Nephron progenitor cell (in vitro differentiated cells): ENCODE measurements at regions not wholly inside any gene's neighbourhood (a gene's known extent, or its start where the extent isn't known, plus 50 kb on each side); places are given as distances from the start of the nearest gene placed in this dataset.

Source experiments
- DNase-seq: peaks from one replicate; pipeline ENCODE4 v3.0.0; 2021
- H3K27ac Mint-ChIP-seq: 2 replicates; pipeline ENCODE4 v1.8.0; 2021; ENCODE audit warnings: mild to moderate bottlenecking, moderate library complexity, mixed read lengths
- H3K27me3 Mint-ChIP-seq: 2 replicates; pipeline ENCODE4 v1.8.0; 2021; ENCODE audit warnings: mild to moderate bottlenecking, low read depth, mixed read lengths; ENCODE audit not compliant: poor library complexity
- H3K36me3 Mint-ChIP-seq: 2 replicates; pipeline ENCODE4 v1.8.0; 2021; ENCODE audit warnings: low read depth, mixed read lengths
- H3K4me1 Mint-ChIP-seq: 2 replicates; pipeline ENCODE4 v1.8.0; 2021; ENCODE audit warnings: mixed read lengths
- H3K4me3 Mint-ChIP-seq: 2 replicates; pipeline ENCODE4 v1.8.0; 2021; ENCODE audit warnings: mild to moderate bottlenecking, moderate library complexity, mixed read lengths
- H3K9me3 Mint-ChIP-seq: 2 replicates; pipeline ENCODE4 v1.8.0; 2021; ENCODE audit warnings: mild to moderate bottlenecking, moderate library complexity, mixed read lengths
- TF ChIP-seq, protein P1 (sequence below): fragments of 200-600 bp; sonication (generic); IDR thresholded peaks from 2 replicates; pipeline ENCODE4 v1.5.0; 2021; ENCODE audit warnings: antibody characterized with exemption

DNA sequence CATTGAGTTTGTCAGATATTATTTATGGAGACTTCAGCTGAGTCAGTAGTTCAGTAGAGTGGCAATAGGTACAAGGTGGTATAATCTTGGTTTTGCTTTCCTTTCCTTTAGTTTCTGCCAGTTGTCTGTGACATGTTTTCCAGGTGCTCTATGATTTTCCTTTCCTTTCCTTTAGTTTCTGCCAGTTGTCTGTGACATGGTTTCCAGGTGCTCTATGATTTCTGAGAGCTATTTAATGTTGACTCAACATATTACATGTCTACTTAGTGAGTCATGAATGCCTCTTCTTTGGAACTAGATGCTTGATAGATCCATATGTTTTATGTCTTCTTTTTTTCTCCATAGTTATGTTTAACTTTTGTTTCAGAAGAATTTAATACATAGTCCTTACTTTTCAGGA, 186.4 kb upstream of the DEFB112 start:
- Mint-ChIP-seq H3K27ac (no peak overlapping the region), H3K4me1 (no peaks in the 10 kb centered on the region), H3K4me3 (no peak overlapping the region), H3K27me3 (no peaks in the 10 kb centered on the region), H3K36me3 (no peaks in the 10 kb centered on the region), H3K9me3 (no peaks in the 10 kb centered on the region)
- TF ChIP-seq, protein P1, sequence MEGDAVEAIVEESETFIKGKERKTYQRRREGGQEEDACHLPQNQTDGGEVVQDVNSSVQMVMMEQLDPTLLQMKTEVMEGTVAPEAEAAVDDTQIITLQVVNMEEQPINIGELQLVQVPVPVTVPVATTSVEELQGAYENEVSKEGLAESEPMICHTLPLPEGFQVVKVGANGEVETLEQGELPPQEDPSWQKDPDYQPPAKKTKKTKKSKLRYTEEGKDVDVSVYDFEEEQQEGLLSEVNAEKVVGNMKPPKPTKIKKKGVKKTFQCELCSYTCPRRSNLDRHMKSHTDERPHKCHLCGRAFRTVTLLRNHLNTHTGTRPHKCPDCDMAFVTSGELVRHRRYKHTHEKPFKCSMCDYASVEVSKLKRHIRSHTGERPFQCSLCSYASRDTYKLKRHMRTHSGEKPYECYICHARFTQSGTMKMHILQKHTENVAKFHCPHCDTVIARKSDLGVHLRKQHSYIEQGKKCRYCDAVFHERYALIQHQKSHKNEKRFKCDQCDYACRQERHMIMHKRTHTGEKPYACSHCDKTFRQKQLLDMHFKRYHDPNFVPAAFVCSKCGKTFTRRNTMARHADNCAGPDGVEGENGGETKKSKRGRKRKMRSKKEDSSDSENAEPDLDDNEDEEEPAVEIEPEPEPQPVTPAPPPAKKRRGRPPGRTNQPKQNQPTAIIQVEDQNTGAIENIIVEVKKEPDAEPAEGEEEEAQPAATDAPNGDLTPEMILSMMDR: no peak
- DNase-seq: no peak

DNA sequence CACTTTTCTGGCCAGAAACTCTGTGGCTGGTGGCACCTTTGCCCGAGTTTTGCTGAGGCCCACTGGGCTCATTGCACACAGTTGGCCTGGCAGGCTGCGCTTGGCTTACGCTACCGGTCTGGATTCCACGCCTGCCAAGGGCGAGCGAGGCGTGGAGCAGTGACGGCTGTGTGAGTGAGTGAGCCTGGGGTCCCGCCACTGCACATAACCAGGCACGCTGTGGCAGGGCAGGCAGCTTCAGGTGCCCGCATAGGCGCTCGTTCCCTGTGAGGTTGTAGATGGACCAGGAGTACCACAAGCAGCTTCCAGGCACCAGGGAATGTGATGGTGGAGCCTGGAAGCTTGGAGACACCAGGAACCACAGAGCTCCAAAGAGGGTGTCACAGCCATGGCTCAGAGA, 190.1 kb upstream of the DEFB112 start:
- no peak for DNase-seq
- Mint-ChIP-seq H3K36me3 (no peaks in the 10 kb centered on the region), H3K4me3 (no peak overlapping the region), H3K27me3 (no peaks in the 10 kb centered on the region), H3K27ac (no peak overlapping the region), H3K9me3 (no peaks in the 10 kb centered on the region), H3K4me1 (no peaks in the 10 kb centered on the region)
- TF ChIP-seq, protein P1: no peak

DNA sequence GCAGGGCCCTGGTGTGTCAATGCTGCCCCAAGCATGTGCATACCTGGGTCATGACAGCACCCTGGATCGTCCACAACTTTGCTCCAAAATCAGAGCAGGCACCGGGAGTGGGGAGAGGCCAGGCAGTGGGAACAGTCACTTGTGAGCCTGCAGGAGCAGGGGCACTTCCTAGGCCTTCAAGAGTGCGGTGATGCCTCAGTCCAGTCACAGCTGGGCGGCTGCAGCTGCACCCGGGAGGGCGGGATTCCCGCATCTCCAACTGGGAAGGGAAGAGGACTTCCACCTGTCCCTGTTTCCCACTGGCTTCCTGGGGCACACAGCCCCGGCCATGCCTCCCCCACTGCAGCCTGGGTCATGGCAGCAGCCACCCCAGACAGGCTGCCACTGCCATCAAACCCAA, 191.3 kb upstream of the DEFB112 start:
- Mint-ChIP-seq H3K27ac (no peak overlapping the region), H3K9me3 (no peaks in the 10 kb centered on the region), H3K36me3 (no peaks in the 10 kb centered on the region), H3K4me1 (no peaks in the 10 kb centered on the region), H3K27me3 (no peaks in the 10 kb centered on the region), H3K4me3 (no peak overlapping the region)
- no peak for DNase-seq
- TF ChIP-seq, protein P1: no peak

DNA sequence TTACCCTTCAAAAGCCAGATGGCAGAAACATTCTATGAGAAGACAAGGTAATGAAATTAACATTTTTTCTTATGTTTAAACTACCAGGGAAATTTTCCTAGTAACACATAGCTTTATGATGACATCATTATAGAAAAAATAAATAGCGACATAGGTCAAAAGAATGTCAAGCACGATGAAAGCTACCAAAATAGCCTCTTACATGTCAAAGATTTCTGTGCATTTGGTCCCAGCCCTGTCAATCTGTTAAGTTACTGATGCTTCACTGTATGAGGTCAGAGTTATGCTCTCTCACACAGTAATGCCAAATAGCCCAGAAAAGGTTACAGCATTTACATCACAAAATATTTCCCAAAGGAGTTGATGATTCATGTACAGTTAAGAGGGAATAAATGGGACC, 199.8 kb upstream of the DEFB112 start:
- TF ChIP-seq, protein P1: no peak
- Mint-ChIP-seq H3K4me3 (no peak overlapping the region), H3K4me1 (no peaks in the 10 kb centered on the region), H3K36me3 (no peaks in the 10 kb centered on the region), H3K27me3 (no peaks in the 10 kb centered on the region), H3K9me3 (no peaks in the 10 kb centered on the region), H3K27ac (no peak overlapping the region)
- DNase-seq: no peak

DNA sequence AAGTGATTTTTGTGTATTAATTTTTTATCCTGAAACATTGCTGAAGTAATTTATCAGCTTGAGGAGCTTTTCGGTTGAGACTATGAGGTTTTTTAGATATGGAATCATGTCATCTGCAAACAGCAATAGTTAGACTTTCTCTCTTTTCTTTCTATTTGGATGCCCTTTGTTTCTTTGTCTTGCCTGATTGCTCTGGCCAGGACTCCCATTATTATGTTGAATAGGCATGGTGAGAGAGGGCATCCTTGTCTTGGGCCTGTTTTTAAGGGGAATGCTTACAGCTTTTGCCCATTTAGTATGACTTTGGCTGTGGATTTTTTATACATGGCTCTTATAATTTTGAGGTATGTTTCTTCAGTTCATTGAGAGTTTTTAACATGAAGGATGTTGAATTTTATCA, 207.6 kb upstream of the DEFB112 start:
- H3K27me3 Mint-ChIP-seq: peaks cover 8% of the 10 kb centered on the region
- no peak overlapping the region for H3K4me3 Mint-ChIP-seq
- TF ChIP-seq, protein P1: no peak
- no peaks in the 10 kb centered on the region for H3K4me1 Mint-ChIP-seq
- no peaks in the 10 kb centered on the region for H3K36me3 Mint-ChIP-seq
- peaks cover 12% of the 10 kb centered on the region for H3K9me3 Mint-ChIP-seq
- H3K27ac Mint-ChIP-seq: no peak overlapping the region
- no peak for DNase-seq

DNA sequence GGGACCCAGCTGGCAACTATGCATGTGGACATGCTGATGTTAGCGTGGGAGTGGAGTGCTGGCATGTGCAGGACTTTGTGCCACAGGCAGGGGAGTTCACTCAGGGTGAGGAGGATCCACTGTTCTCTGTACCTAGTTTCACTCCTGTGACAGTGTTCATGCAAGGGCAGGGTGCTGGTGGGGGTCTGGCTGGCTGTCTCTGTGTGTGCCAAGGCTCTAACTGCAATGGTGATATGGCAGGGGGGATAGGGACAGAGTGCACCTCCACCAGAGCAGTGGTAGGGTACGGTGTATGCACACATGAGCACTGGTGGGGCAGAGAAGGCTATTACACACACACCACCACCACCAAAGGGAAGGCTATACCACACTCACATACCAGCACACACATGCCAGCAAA, 210.2 kb upstream of the DEFB112 start:
- no peak overlapping the region for H3K4me3 Mint-ChIP-seq
- H3K4me1 Mint-ChIP-seq: no peaks in the 10 kb centered on the region
- no peak overlapping the region for H3K27ac Mint-ChIP-seq
- TF ChIP-seq, protein P1: no peak
- peaks cover 12% of the 10 kb centered on the region for H3K9me3 Mint-ChIP-seq
- H3K27me3 Mint-ChIP-seq: peaks cover 8% of the 10 kb centered on the region
- no peaks in the 10 kb centered on the region for H3K36me3 Mint-ChIP-seq
- no peak for DNase-seq
